HUES64 (cell line): ENCODE measurements at regions not wholly inside any gene's neighbourhood (a gene's known extent, or its start where the extent isn't known, plus 50 kb on each side); places are given as distances from the start of the nearest gene placed in this dataset.

Experiments used
- H3K27ac ChIP-seq: 2 replicates; pipeline ENCODE4 v1.7.0; 2013; ENCODE audit warnings: low read depth, low read length, inconsistent platforms
- H3K27me3 ChIP-seq: 2 replicates; pipeline ENCODE4 v1.6.1; 2013; ENCODE audit warnings: mild to moderate bottlenecking, low read length; ENCODE audit not compliant: insufficient read depth
- H3K36me3 ChIP-seq: 2 replicates; pipeline ENCODE4 v1.6.1; 2013; ENCODE audit warnings: mild to moderate bottlenecking, low read length; ENCODE audit not compliant: insufficient read depth
- H3K4me1 ChIP-seq: 2 replicates; pipeline ENCODE4 v1.6.1; 2013; ENCODE audit warnings: mild to moderate bottlenecking, low read length, moderate library complexity; ENCODE audit not compliant: insufficient read depth
- H3K4me3 ChIP-seq: 2 replicates; pipeline ENCODE4 v1.5.1; 2013; ENCODE audit warnings: mild to moderate bottlenecking, low read length, moderate library complexity
- H3K9ac ChIP-seq: 2 replicates; pipeline ENCODE4 v1.6.1; 2013; ENCODE audit warnings: mild to moderate bottlenecking, low read depth, low read length
- H3K9me3 ChIP-seq: 2 replicates; pipeline ENCODE4 v1.6.1; 2013; ENCODE audit warnings: low read depth, low read length; ENCODE audit not compliant: insufficient read depth
- WGBS: fragments of 150-250, 120-280 bp; methylation state at CpG from one replicate; pipeline ENCODE4 v1.1.7; 2013; ENCODE audit warnings: missing lambda C conversion rate; 5-methylcytosine and 5-hydroxymethylcytosine counted together

DNA sequence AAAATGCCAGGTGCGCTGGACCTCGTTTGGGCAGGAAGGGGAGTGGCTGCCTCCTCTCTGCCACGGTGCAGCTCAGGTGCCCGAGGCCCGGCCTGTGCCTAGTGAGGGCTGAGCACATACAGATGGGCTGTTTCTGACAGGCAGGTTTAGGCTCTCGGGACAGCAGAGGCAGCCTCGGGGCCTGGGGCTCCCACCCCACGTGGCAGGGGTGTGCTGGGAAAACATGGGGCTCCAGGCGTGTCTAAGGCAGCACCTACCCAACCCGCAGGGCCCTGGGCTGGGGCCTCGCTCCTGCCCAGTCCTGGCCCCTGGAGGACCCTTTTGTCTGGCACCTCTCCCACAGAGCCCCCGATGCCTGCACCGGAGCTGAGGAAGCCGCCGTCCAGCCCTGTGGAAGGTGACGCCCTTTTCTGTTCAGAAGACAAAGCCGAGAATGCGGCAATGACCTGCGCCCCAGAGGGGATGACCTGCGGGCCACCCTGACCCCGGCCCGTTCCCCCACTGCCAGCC lies 76.4 kb upstream of the GALNT9 start:
- WGBS = 86% methylated on average over 22 of the region's 22 CpGs
- H3K27me3 ChIP-seq = no peaks in the 10 kb centered on the region; the same call in 1 of the 2 replicates

DNA sequence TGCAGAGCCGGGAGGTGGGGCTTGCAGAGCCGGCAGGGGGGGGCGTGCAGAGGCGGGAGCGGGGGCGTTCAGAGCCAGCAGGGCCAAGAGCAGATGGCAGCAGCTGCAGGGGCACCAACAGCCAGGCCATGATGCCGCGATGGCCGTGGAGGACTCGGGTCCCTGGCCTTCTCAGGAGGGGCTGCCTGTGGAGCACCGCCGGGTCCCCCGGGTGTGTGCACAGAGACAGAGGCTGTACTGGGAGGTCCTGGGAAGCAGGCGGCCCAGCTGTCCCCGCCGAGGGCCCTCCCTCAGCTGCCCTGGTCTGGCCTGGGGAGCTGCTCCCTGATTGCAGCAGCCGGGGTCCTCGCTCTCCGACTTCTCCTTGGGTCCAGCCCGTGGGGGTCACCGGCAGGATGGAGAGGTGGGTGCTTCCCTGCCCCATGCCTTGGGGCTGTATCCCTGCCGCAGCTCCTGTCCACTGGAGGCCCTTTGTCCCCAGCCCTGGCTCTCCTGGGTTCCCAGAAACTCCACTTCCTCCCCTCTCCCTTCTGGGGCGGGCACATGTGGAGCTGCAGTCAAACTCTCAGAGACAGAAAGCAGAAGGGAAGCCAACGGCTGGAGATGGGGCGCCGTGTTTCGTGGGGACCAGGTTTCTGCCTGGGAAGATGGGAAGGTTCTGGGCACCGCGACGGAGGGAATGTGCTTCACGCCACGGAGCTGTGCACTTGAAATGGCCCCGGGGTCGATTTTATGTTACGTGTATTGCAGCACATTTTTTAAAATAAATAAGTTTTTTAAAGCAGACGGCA lies 75.8 kb upstream of the GALNT9 start:
- peaks cover 22% of the 10 kb centered on the region; the same call in 1 of the 2 replicates for H3K9me3 ChIP-seq
- H3K27me3 ChIP-seq = no peaks in the 10 kb centered on the region; the same call in 1 of the 2 replicates
- no peaks in the 10 kb centered on the region for H3K4me1 ChIP-seq
- 88% methylated on average over 36 of the region's 36 CpGs for WGBS
- no peak overlapping the region for H3K27ac ChIP-seq
- H3K9ac ChIP-seq = no peak overlapping the region
- no peaks in the 10 kb centered on the region for H3K36me3 ChIP-seq
- no peak overlapping the region for H3K4me3 ChIP-seq

More for the DNA sequence above, 76.4 kb upstream of the GALNT9 start:
- peaks cover 22% of the 10 kb centered on the region; the same call in 1 of the 2 replicates for H3K9me3 ChIP-seq
- no peak overlapping the region for H3K4me3 ChIP-seq
- no peaks in the 10 kb centered on the region for H3K36me3 ChIP-seq
- no peak overlapping the region for H3K27ac ChIP-seq
- no peak overlapping the region for H3K9ac ChIP-seq
- H3K4me1 ChIP-seq = no peaks in the 10 kb centered on the region

DNA sequence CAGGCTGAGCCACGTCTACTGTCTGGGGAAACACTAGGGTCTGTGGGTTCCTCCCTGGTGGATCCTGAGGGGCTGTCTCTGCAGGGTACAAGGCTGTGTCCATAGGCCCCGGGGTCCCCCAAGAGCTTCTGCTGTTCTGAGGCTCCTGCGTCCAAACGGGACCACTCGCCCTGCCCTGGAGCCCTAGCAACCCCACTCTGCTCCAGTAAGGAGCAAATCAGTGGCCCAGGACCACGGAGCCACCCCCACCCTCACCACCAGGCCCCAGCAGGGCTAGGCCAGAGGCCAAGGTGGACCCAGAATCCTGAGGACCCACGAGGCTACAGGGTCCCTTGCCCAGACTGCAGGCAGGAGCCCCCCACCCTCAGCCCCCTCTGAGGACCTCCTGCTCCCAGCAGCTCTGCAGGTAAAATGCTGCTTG lies 75.1 kb upstream of the GALNT9 start:
- Histone ChIP-seq H3K4me1 (no peaks in the 10 kb centered on the region), H3K27ac (no peak overlapping the region), H3K4me3 (no peak overlapping the region), H3K36me3 (no peaks in the 10 kb centered on the region), H3K9ac (no peak overlapping the region), H3K9me3 (peaks cover 25% of the 10 kb centered on the region; the same call in 1 of the 2 replicates), H3K27me3 (no peaks in the 10 kb centered on the region; the same call in 1 of the 2 replicates)
- 76% methylated on average over 7 of the region's 7 CpGs for WGBS

DNA sequence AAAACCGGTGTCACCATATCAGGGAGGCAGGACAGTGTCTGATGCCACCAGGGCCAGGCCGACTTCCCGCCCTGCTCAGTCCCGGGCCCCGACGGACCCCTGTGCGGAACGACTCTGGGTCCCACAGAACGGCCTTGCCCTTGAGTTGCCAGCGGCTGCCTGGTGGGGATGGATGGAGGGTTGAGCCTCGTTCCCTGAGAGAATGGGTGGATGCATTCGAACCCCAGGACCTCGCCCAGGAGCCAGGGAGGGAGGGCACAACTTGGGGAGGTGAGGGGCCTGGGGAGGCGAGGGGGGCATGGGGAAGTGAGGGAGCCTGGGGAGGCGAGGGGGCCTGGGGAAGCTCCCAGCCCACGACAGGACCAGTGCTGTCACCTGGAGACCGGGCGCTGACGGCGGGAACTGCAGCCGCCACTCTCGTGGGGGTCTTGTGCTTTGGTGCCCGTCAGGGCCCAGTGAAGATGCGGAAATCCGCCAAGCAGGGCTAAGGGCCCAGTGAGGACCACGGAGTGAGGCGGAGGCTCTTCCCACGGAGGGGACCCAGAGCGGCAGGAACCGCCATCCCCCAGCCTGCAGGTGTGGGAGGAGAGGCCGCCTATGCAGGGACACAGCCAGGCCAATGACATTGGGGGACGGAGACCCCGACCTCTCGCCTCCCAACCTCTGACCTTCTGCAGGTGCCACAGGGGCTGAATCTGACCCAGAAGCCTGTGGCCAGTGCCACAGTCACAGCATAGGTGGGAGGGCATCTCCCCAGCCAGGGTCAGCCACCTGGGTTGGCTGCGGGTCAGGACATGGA lies 74.4 kb upstream of the GALNT9 start:
- Histone ChIP-seq H3K9me3 (peaks cover 29% of the 10 kb centered on the region; the same call in 1 of the 2 replicates), H3K27me3 (no peaks in the 10 kb centered on the region; the same call in 1 of the 2 replicates), H3K9ac (no peak overlapping the region), H3K4me3 (no peak overlapping the region), H3K4me1 (no peaks in the 10 kb centered on the region), H3K36me3 (no peaks in the 10 kb centered on the region), H3K27ac (no peak overlapping the region)
- WGBS = 88% methylated on average over 35 of the region's 35 CpGs

GRCh38 chr12:132402831-132403416 lies 73.5 kb upstream of the GALNT9 start:
- no peak overlapping the region for H3K27ac ChIP-seq
- WGBS = 75% methylated on average over 23 of the region's 23 CpGs
- no peaks in the 10 kb centered on the region for H3K36me3 ChIP-seq
- no peaks in the 10 kb centered on the region for H3K4me1 ChIP-seq
- no peak overlapping the region for H3K9ac ChIP-seq
- H3K4me3 ChIP-seq = no peak overlapping the region
- no peaks in the 10 kb centered on the region; the same call in 1 of the 2 replicates for H3K27me3 ChIP-seq
- H3K9me3 ChIP-seq = peaks cover 29% of the 10 kb centered on the region; the same call in 1 of the 2 replicates

- peaks cover under 1% of the 10 kb centered on the region; the same call in 1 of the 2 replicates for H3K27me3 ChIP-seq
- peaks cover 26% of the 10 kb centered on the region; the same call in 1 of the 2 replicates for H3K9me3 ChIP-seq
- no peak overlapping the region for H3K4me3 ChIP-seq
- H3K9ac ChIP-seq = no peak overlapping the region
- no peaks in the 10 kb centered on the region for H3K4me1 ChIP-seq
- no peaks in the 10 kb centered on the region for H3K36me3 ChIP-seq
- 80% methylated on average over 1 of the region's 1 CpG for WGBS
- no peak overlapping the region for H3K27ac ChIP-seq
These were observed 72.6 kb upstream of the GALNT9 start for GRCh38 chr12:132401982-132402381.

GRCh38 chr12:132400011-132400641 lies 70.7 kb upstream of the GALNT9 start:
- H3K9ac ChIP-seq = no peak overlapping the region
- H3K9me3 ChIP-seq = peaks cover 38% of the 10 kb centered on the region
- no peak overlapping the region for H3K27ac ChIP-seq
- H3K27me3 ChIP-seq = peaks cover 7% of the 10 kb centered on the region
- no peaks in the 10 kb centered on the region for H3K4me1 ChIP-seq
- 91% methylated on average over 31 of the region's 31 CpGs for WGBS
- H3K36me3 ChIP-seq = no peaks in the 10 kb centered on the region
- H3K4me3 ChIP-seq = no peak overlapping the region

- no peaks in the 10 kb centered on the region for H3K4me1 ChIP-seq
- H3K36me3 ChIP-seq = no peaks in the 10 kb centered on the region
- H3K27ac ChIP-seq = no peak overlapping the region
- no peak overlapping the region for H3K4me3 ChIP-seq
- no peak overlapping the region for H3K9ac ChIP-seq
- H3K9me3 ChIP-seq = peaks cover 43% of the 10 kb centered on the region
- WGBS = 90% methylated on average over 43 of the region's 43 CpGs
- H3K27me3 ChIP-seq = peaks cover 7% of the 10 kb centered on the region
These were observed 70.0 kb upstream of the GALNT9 start for GRCh38 chr12:132399092-132400010.

DNA sequence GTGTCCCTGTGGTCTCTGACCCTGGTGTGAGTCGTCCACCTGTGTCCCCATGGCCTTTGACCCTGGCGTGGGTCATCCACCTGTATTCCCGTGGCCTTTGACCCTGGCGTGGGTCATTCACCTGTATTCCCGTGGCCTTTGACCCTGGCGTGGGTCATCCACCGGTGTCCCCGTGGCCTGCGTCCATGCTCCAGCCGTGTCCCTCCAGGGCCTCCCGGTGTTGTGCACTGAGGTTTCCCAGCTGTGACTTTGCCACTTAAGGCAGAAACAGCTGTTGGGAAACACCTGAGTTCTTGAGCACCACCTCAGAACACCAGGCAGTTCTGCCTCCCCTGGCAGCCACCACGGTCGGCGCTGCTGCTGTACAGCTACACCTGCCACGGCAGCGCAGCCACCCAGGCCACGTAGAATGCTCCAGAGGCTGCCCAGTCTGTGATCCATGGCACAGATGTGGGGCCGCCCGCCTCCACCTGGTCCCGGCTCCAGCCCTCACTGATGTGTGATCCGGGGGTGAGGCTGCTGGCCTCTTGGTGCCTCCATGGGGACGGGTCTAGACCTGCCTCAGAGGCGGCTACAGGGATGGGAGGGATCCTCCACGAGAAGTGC lies 69.1 kb upstream of the GALNT9 start:
- 89% methylated on average over 24 of the region's 24 CpGs for WGBS
- H3K36me3 ChIP-seq = no peaks in the 10 kb centered on the region
- H3K4me3 ChIP-seq = no peak overlapping the region
- H3K9me3 ChIP-seq = peaks cover 48% of the 10 kb centered on the region
- no peak overlapping the region for H3K9ac ChIP-seq
- peaks cover 7% of the 10 kb centered on the region for H3K27me3 ChIP-seq
- H3K4me1 ChIP-seq = no peaks in the 10 kb centered on the region
- H3K27ac ChIP-seq = no peak overlapping the region
